ENCODE measurements at regions not wholly inside any gene's neighbourhood (a gene's known extent, or its start where the extent isn't known, plus 50 kb on each side); places are given as distances from the start of the nearest gene placed in this dataset.

DNA sequence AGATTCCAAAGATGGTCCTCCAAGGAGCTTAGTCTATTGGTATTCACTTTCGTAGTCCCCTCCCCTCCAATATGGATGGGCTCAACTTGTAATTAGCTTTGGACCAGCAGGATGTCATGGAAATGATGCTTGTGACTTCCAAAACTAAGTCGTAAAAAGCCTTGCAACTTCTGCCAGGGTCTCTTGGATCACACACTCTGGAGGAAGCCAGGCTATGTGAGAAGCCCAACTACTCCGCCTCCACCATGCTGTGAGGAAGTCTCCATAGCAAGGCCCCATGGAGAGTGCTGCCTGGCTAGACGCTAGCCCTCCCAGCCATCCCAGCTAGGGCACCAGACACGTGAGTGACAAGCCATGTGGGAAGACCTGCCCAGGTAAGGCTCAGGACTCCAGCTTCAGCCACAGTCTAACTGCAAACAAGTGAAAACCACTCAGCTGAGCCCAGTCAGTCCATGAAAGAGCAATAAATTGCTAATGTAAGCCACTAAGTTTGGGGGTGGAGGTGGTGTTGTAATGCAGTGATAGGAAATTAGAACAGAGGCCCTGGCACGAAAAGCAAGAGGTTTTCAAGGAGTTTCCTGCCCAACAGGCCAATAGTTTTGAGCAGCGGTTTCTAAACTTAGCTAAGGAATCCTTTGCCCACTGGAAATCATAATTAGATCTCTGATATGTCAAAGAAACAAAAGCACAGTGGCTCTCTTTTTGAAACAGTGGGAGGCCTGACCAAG is 77.5 kb upstream of the GLI2 start (continued):
- no peak for TF ChIP-seq ARID3B (CRISPR knock-in tag; IDR thresholded peaks at IDR 0.05; ENCODE audit: borderline replicate concordance)
- TF ChIP-seq, protein P1, sequence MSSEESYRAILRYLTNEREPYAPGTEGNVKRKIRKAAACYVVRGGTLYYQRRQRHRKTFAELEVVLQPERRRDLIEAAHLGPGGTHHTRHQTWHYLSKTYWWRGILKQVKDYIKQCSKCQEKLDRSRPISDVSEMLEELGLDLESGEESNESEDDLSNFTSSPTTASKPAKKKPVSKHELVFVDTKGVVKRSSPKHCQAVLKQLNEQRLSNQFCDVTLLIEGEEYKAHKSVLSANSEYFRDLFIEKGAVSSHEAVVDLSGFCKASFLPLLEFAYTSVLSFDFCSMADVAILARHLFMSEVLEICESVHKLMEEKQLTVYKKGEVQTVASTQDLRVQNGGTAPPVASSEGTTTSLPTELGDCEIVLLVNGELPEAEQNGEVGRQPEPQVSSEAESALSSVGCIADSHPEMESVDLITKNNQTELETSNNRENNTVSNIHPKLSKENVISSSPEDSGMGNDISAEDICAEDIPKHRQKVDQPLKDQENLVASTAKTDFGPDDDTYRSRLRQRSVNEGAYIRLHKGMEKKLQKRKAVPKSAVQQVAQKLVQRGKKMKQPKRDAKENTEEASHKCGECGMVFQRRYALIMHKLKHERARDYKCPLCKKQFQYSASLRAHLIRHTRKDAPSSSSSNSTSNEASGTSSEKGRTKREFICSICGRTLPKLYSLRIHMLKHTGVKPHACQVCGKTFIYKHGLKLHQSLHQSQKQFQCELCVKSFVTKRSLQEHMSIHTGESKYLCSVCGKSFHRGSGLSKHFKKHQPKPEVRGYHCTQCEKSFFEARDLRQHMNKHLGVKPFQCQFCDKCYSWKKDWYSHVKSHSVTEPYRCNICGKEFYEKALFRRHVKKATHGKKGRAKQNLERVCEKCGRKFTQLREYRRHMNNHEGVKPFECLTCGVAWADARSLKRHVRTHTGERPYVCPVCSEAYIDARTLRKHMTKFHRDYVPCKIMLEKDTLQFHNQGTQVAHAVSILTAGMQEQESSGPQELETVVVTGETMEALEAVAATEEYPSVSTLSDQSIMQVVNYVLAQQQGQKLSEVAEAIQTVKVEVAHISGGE (CRISPR knock-in tag; IDR thresholded peaks at IDR 0.05) = no peak
- no peak for TF ChIP-seq ZNF76 (CRISPR knock-in tag; IDR thresholded peaks at IDR 0.05; ENCODE audit: borderline replicate concordance)
- TF ChIP-seq ZNF699 (CRISPR knock-in tag; IDR thresholded peaks at IDR 0.05; ENCODE audit: insufficient replicate concordance) = no peak
- TF ChIP-seq ERF (CRISPR knock-in tag; IDR thresholded peaks at IDR 0.05) = no peak
- no peak for TF ChIP-seq KLF1 (tag; IDR thresholded peaks at IDR 0.05)
- no peak for TF ChIP-seq ZNF184 (CRISPR knock-in tag; IDR thresholded peaks at IDR 0.05)
